Heart left ventricle (tissue), 13 donors: ENCODE measurements at regions not wholly inside any gene's neighbourhood (a gene's known extent, or its start where the extent isn't known, plus 50 kb on each side); places are given as distances from the start of the nearest gene placed in this dataset.

Source experiments
- CTCF ChIP-seq, 12 donors: fragments of 200-600 bp; sonication (generic) in 4 of 12; IDR thresholded peaks; one replicate each; pipeline versions ENCODE4 v1.5.0 to v1.8.0; 2018 to 2022; ENCODE audit warnings: antibody characterized with exemption in 12 of 12, mild to moderate bottlenecking in 5 of 12
- POLR2A ChIP-seq, 2 donors: fragments of 450-650 bp; IDR thresholded peaks; one replicate each; pipeline ENCODE4 v1.6.1; 2017; ENCODE audit warnings: antibody characterized with exemption in 2 of 2, mild to moderate bottlenecking in 2 of 2, moderate library complexity in 2 of 2
- donor health status: ischemic (EF 13 %, LVEDD 7.1; RV severe dilation, severe dysfunction).
- donor health status: DM: no; HTN: yes; CAD: no.
- donor health status: DM: no; HTN: no; CAD: no.
- donor health status: ischemic (EF 25% LVEDD 6.9; RV normal size, moderate dysfunction).
- donor health status: ischemic (EF 25% LVEDD 5.7; RV mildly dilated, moderate dysfunction).
- donor health status: ischemic (EF 35%, LVEDD 5.7; RV mildly dilated, moderate dysfunction).
- donor health status: nonischemic (EF 11% LVEDD 7.7; RV severe dilation, severe dysfunction).
- donor health status: DM: yes; HTN: yes; CAD: no.
- donor health status: PGD.
- donor health status: ischemic (EF 29% LVEDD 5.4; RV normal size, mild dysfunction).
- donor health status: nonischemic (EF 23%, LVEDD 6.1; RV moderate dilation, normal function).

GRCh38 chr12:107557026-107557425 lies 128.6 kb upstream of the PWP1 start:
- TF ChIP-seq CTCF (IDR thresholded peaks at IDR 0.05) (no peak), POLR2A (IDR thresholded peaks at IDR 0.05) (no peak)
